K562 (cell line): ENCODE measurements at regions not wholly inside any gene's neighbourhood (a gene's known extent, or its start where the extent isn't known, plus 50 kb on each side); places are given as distances from the start of the nearest gene placed in this dataset.

Experiments used
- ATAC-seq: fragments of 200-7000 bp; cut with Tn5 transposase; 3 replicates; pipeline ENCODE4 v1.9.1; 2020; ENCODE audit warnings: moderate library complexity
- BruUV-seq: library from RNA; stranded (reverse); fragments of 400-500 nt; replicated peaks from 2 replicates; lab custom pipeline; 2021; lab: Mats Ljungman, UMichigan
- CTCF ChIA-PET: fragments of 300-600 bp; formaldehyde crosslinking; extraction: SDS; loops from one replicate; lab custom pipeline; 2021; ENCODE audit warnings: low intra/inter-chr PET ratio; lab: Yijun Ruan, JAX
- POLR2A ChIA-PET: fragments of 300-600, 350-650 bp; sonication (Branson Sonifier 250); formaldehyde crosslinking; extraction: SDS; loops from one replicate; lab custom pipeline; 2021; ENCODE audit warnings: antibody characterized with exemption, inconsistent platforms; lab: Yijun Ruan, JAX
- DNase-seq, 4 experiments: peaks; one replicate each; pipeline versions ENCODE4 v3.0.0 to v3.0.0-alpha.2; 2011 to 2018; ENCODE audit warnings: low spot score in 3 of 4, mixed read lengths in 3 of 4; ENCODE audit errors: extremely low read depth in 1 of 4
- FAIRE-seq: peaks from 2 replicates; lab custom pipeline; 2011; peaks lifted over from hg19 to GRCh38; lab: Jason Lieb, UNC
- H2AFZ ChIP-seq: 2 replicates; pipeline ENCODE4 v1.6.0; 2011; ENCODE audit warnings: low read depth, low read length, control low read depth, inconsistent platforms
- H3K27ac ChIP-seq: fragments of 200-600 bp; 3 replicates; pipeline ENCODE4 v1.8.0; 2011; ENCODE audit warnings: low read depth, mild to moderate bottlenecking, control low read depth, inconsistent platforms, low read length, moderate library complexity, mixed read lengths; ENCODE audit errors: extremely low read depth
- H3K27me3 ChIP-seq, 2 experiments: fragments of 300-600 bp in 1 of 2; 2 replicates in 1 of 2; 3 replicates in 1 of 2; pipeline versions ENCODE4 v1.6.0 to v1.8.0; 2011; ENCODE audit warnings: inconsistent platforms in 2 of 2, low read length in 2 of 2, mild to moderate bottlenecking in 1 of 2, mixed read lengths in 1 of 2, moderate library complexity in 1 of 2; ENCODE audit not compliant: control insufficient read depth in 2 of 2, insufficient read depth in 2 of 2
- H3K36me3 ChIP-seq: fragments of 300-600 bp; 3 replicates; pipeline ENCODE4 v1.8.0; 2011; ENCODE audit warnings: mild to moderate bottlenecking, low read length, inconsistent platforms; ENCODE audit not compliant: control insufficient read depth, insufficient read depth
- H3K4me1 ChIP-seq, 2 experiments: fragments of 200-600 bp in 1 of 2; replicated peaks in 1 of 2; 2 replicates in 1 of 2; 3 replicates in 1 of 2; pipeline versions ENCODE4 v1.5.1 to v1.8.0; 2011; ENCODE audit warnings: inconsistent platforms in 2 of 2, low read length in 2 of 2, mild to moderate bottlenecking in 1 of 2, mixed read lengths in 1 of 2, moderate library complexity in 1 of 2; ENCODE audit not compliant: control insufficient read depth in 2 of 2, insufficient read depth in 2 of 2
- H3K4me2 ChIP-seq: 2 replicates; pipeline ENCODE4 v1.6.1; 2011; ENCODE audit warnings: low read length, control low read depth, inconsistent platforms, mixed read lengths; ENCODE audit not compliant: insufficient read depth
- H3K4me3 ChIP-seq: fragments of 200-600 bp; sonication (generic), shearing (Covaris generic); 2 replicates; pipeline ENCODE4 v1.5.1; 2016; ENCODE audit warnings: control low read depth, inconsistent platforms
- H3K79me2 ChIP-seq: fragments of 200-600 bp; 3 replicates; pipeline ENCODE4 v1.8.0; 2011; ENCODE audit warnings: low read length, inconsistent platforms; ENCODE audit not compliant: control insufficient read depth, insufficient read depth
- H3K9ac ChIP-seq, 2 experiments: 2 replicates each; pipeline versions ENCODE4 v1.6.0 to v1.6.1; 2011; ENCODE audit warnings: low read depth in 2 of 2, low read length in 2 of 2, control low read depth in 1 of 2, inconsistent platforms in 1 of 2, mild to moderate bottlenecking in 1 of 2, mixed read lengths in 1 of 2; ENCODE audit not compliant: insufficient read depth in 1 of 2
- H3K9me1 ChIP-seq: one replicate; pipeline ENCODE4 v1.6.0; 2011; ENCODE audit warnings: inconsistent platforms, mild to moderate bottlenecking, low read length, moderate library complexity; ENCODE audit not compliant: control insufficient read depth, insufficient read depth
- H3K9me3 ChIP-seq: replicated peaks from 2 replicates; pipeline ENCODE4 v1.5.1; 2011; ENCODE audit warnings: low read depth, low read length, inconsistent platforms; ENCODE audit not compliant: control insufficient read depth, insufficient read depth
- H4K20me1 ChIP-seq: replicated peaks from 2 replicates; pipeline ENCODE4 v1.6.1; 2011; ENCODE audit warnings: low read length, inconsistent platforms, mixed read lengths; ENCODE audit not compliant: control insufficient read depth, insufficient read depth
- ARHGAP35 ChIP-seq: fragments of 450-650 bp; IDR thresholded peaks from 2 replicates; pipeline ENCODE4 v1.6.1; 2018; ENCODE audit not compliant: partially characterized antibody
- DDX20 ChIP-seq: fragments of 450-650 bp; IDR thresholded peaks from 2 replicates; pipeline ENCODE4 v1.6.1; 2016; ENCODE audit warnings: missing genetic modification characterization, low read depth, mild to moderate bottlenecking, missing compliant biosample characterization, moderate library complexity
- FOSL1 ChIP-seq: fragments of 200-800 bp; sonication (Bioruptor generic); conservative IDR thresholded peaks from 2 replicates; pipeline ENCODE4 v1.6.1; 2016; ENCODE audit warnings: missing genetic modification characterization, missing compliant biosample characterization
- MTA1 ChIP-seq: fragments of 450-650 bp; IDR thresholded peaks from 2 replicates; pipeline ENCODE4 v1.6.1; 2017; ENCODE audit warnings: borderline replicate concordance
- MTA2 ChIP-seq: fragments of 450-650 bp; IDR thresholded peaks from 2 replicates; pipeline ENCODE4 v1.6.1; 2016; ENCODE audit warnings: low read depth
- NCOA1 ChIP-seq: fragments of 450-650 bp; IDR thresholded peaks from 2 replicates; pipeline ENCODE4 v1.6.1; 2016; ENCODE audit warnings: low read depth
- RCOR1 ChIP-seq, 2 experiments: IDR thresholded peaks; 2 replicates each; pipeline ENCODE4 v1.6.1; 2012; ENCODE audit warnings: low read depth in 2 of 2, low read length in 2 of 2, borderline replicate concordance in 1 of 2, improper control_type of control experiment in 1 of 2
- TRIM24 ChIP-seq, 2 experiments: fragments of 450-650 bp; IDR thresholded peaks; 2 replicates each; pipeline ENCODE4 v1.6.1; 2016
- ZNF277 ChIP-seq: fragments of 250-450 bp; sonication (Bioruptor Pico); IDR thresholded peaks from 2 replicates; pipeline ENCODE4 v1.8.0; 2022; ENCODE audit warnings: inconsistent platforms, mild to moderate bottlenecking, moderate library complexity, borderline replicate concordance
- ZNF41 ChIP-seq: fragments of 250-450 bp; sonication (Bioruptor Pico); conservative IDR thresholded peaks from 2 replicates; pipeline ENCODE4 v1.4.0; 2020; ENCODE audit warnings: mild to moderate bottlenecking
- ZSCAN32 ChIP-seq: fragments of 450-650 bp; formaldehyde crosslinking; IDR thresholded peaks from 2 replicates; pipeline ENCODE4 v1.4.0; 2020; ENCODE audit warnings: mild to moderate bottlenecking, moderate library complexity
- WGBS: fragments of 100-300 bp; shearing (Covaris generic); methylation state at CpG from one replicate; pipeline ENCODE4 v1.1.6; 2016; ENCODE audit warnings: low coverage, mixed read lengths; ENCODE audit not compliant: insufficient coverage; ENCODE audit errors: missing lambda C conversion rate; 5-methylcytosine and 5-hydroxymethylcytosine counted together
- in situ Hi-C: fragments of 300-500 bp; cut with MboI; formaldehyde crosslinking; loops from 4 replicates; pipeline ENCODE4 v1.15.0; 2018; ENCODE audit warnings: inconsistent platforms, mixed read lengths
- intact Hi-C: fragments of 100-400 bp; cut with micrococcal nuclease; formaldehyde crosslinking; loops from 2 replicates; pipeline ENCODE4 v1.14.2; 2022
- TF ChIP-seq, protein P1 (sequence below): sonication (generic); formaldehyde crosslinking; IDR thresholded peaks from 2 replicates; pipeline ENCODE4 v1.8.0; 2022; ENCODE audit warnings: mild to moderate bottlenecking, missing genetic modification reagents
- TF ChIP-seq, protein P2 (sequence below): fragments of 450-650 bp; IDR thresholded peaks from 2 replicates; pipeline ENCODE4 v1.6.1; 2016; ENCODE audit warnings: mild to moderate bottlenecking
- TF ChIP-seq, protein P3 (sequence below): IDR thresholded peaks from 2 replicates; pipeline ENCODE4 v1.6.1; 2016; ENCODE audit warnings: missing genetic modification characterization, missing compliant biosample characterization

DNA sequence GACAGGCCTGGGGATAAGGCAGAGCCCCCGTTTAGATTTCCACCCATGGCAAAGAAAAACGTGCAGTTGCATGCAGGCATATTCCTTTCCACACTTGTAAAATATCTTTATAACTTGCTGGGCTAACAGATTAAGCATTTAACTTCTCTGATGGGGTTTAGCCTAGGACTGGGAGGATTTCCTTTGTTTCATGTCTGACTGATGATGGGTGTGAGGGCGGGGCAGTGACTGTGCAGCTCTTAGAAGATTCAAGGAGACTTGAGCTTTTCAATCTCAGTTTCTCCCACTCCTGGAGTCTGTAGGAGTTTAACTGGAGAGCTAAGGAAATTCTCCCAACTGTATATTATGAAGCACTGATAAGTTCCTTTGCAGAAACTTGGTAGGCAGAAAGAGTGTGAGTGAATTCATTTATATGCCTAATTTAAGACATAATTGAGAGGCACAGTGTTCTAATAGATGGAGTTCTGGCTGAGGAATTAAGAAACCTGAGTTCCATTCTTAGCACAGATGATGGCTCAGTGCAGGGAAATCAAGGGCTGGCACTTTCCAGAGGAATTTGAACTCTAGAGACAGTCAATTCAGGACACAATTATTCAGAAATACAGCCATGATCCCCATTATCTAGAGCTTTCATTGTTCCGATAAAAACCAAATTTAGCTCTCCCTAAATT, 214.6 kb upstream of the CNR1 start:
- WGBS: 27% methylated on average over 4 of the region's 4 CpGs
- CTCF ChIA-PET: interaction anchor here (0.6 kb wide), 1 partner anchor 757 kb away, joined by 3 read pairs; no protein-coding TSS in a partner anchor
- Histone ChIP-seq H3K9ac (no peak overlapping the region), H3K27ac (no peak overlapping the region), H3K36me3 (no peaks in the 10 kb centered on the region), H3K79me2 (0 out of 3 replicates have a peak, but pooled peaks cover 6% of the 10 kb centered on the region), H3K4me2 (no peak overlapping the region), H3K27me3 (no peaks in the 10 kb centered on the region), H3K9me1 (no peaks in the 10 kb centered on the region), H4K20me1 (peaks cover 12% of the 10 kb centered on the region), H3K9me3 (no peaks in the 10 kb centered on the region), H3K4me3 (no peak overlapping the region), H3K4me1 (peaks cover 0 to 19% of the 10 kb centered on the region in 2 experiments; a peak in 3 of 5 replicates), H2AFZ (no peak overlapping the region)
- FAIRE-seq (no peak), ATAC-seq (peak; percentile 37; the same call in 1 of the 3 replicates), DNase-seq (no peak)
- TF ChIP-seq RCOR1 (IDR thresholded peaks at IDR 0.05; ENCODE audit: borderline replicate concordance in 1 of 2, low read depth in 2 of 2, low read length in 2 of 2): no peak
- TF ChIP-seq ARHGAP35: no peak
- TF ChIP-seq ZSCAN32 (CRISPR knock-in tag): no peak
- no peak for TF ChIP-seq MTA2
- no peak for TF ChIP-seq ZNF41 (CRISPR knock-in tag)
- TF ChIP-seq TRIM24 (IDR thresholded peaks at IDR 0.05): no peak
- no peak for TF ChIP-seq NCOA1
- TF ChIP-seq, protein P1, sequence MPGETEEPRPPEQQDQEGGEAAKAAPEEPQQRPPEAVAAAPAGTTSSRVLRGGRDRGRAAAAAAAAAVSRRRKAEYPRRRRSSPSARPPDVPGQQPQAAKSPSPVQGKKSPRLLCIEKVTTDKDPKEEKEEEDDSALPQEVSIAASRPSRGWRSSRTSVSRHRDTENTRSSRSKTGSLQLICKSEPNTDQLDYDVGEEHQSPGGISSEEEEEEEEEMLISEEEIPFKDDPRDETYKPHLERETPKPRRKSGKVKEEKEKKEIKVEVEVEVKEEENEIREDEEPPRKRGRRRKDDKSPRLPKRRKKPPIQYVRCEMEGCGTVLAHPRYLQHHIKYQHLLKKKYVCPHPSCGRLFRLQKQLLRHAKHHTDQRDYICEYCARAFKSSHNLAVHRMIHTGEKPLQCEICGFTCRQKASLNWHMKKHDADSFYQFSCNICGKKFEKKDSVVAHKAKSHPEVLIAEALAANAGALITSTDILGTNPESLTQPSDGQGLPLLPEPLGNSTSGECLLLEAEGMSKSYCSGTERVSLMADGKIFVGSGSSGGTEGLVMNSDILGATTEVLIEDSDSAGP: no peak
- no peak for TF ChIP-seq FOSL1 (tag)
- TF ChIP-seq, protein P2, sequence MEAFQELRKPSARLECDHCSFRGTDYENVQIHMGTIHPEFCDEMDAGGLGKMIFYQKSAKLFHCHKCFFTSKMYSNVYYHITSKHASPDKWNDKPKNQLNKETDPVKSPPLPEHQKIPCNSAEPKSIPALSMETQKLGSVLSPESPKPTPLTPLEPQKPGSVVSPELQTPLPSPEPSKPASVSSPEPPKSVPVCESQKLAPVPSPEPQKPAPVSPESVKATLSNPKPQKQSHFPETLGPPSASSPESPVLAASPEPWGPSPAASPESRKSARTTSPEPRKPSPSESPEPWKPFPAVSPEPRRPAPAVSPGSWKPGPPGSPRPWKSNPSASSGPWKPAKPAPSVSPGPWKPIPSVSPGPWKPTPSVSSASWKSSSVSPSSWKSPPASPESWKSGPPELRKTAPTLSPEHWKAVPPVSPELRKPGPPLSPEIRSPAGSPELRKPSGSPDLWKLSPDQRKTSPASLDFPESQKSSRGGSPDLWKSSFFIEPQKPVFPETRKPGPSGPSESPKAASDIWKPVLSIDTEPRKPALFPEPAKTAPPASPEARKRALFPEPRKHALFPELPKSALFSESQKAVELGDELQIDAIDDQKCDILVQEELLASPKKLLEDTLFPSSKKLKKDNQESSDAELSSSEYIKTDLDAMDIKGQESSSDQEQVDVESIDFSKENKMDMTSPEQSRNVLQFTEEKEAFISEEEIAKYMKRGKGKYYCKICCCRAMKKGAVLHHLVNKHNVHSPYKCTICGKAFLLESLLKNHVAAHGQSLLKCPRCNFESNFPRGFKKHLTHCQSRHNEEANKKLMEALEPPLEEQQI: no peak
- TF ChIP-seq, protein P3, sequence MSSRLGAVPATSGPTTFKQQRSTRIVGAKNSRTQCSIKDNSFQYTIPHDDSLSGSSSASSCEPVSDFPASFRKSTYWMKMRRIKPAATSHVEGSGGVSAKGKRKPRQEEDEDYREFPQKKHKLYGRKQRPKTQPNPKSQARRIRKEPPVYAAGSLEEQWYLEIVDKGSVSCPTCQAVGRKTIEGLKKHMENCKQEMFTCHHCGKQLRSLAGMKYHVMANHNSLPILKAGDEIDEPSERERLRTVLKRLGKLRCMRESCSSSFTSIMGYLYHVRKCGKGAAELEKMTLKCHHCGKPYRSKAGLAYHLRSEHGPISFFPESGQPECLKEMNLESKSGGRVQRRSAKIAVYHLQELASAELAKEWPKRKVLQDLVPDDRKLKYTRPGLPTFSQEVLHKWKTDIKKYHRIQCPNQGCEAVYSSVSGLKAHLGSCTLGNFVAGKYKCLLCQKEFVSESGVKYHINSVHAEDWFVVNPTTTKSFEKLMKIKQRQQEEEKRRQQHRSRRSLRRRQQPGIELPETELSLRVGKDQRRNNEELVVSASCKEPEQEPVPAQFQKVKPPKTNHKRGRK (tag): no peak
- TF ChIP-seq ZNF277: no peak
- no peak for TF ChIP-seq DDX20
- TF ChIP-seq MTA1: no peak
- intact Hi-C loops: no loop called here
- POLR2A ChIA-PET: interaction anchor here (0.6 to 1.5 kb wide), 3 partner anchors 11 to 1621 kb away, joined by 3 to 4 read pairs (median 3); no protein-coding TSS in a partner anchor
- in situ Hi-C loops: no loop called here
- BruUV-seq: no TSS peak
